ENCODE measurements at regions not wholly inside any gene's neighbourhood (a gene's known extent, or its start where the extent isn't known, plus 50 kb on each side); places are given as distances from the start of the nearest gene placed in this dataset.
"Not testable (repeated sequence)": the region's sequence is repeated elsewhere in the genome, so short reads cannot be mapped to it uniquely, and the experiment has no call there.

DNA sequence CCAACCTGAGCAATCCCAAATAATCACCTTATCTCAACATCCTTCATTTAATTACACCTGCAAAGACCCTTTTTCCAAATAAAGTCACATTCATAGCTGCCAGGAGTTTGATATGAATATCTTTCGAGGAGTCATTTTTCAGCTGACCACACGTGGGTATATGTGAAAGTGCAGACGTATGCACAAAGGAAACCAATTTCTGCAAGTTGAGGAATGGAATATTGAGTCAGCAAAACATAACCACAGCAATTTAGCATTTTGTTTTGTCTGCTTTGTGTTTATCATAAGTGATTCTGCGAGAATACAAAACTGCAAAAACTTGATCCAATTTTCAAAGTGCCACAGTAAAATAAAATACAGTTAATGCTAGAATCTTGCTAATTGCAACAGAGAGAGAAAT, 295.9 kb downstream of the SUCLA2 start:
- no peak for DNase-seq

DNA sequence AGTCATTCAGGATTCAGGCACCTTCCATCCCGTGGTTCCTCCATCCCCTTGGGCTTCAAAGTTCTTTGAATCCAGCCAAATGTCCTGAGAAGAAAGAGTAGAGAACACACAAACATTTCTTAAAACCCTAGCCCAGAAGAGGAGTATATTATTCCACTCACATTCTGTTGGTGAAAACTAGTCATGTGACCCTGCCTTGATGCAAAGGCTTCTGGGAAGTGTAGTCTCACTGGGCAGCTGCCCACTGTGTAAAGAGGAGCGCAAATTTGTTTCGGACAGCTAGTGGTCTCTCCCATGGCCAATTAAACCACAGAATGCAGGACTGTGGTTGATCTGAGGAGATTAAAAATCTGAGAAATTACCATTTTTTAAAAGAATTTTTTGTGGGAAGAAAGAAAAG, 304.4 kb downstream of the SUCLA2 start:
- DNase-seq: no peak

DNA sequence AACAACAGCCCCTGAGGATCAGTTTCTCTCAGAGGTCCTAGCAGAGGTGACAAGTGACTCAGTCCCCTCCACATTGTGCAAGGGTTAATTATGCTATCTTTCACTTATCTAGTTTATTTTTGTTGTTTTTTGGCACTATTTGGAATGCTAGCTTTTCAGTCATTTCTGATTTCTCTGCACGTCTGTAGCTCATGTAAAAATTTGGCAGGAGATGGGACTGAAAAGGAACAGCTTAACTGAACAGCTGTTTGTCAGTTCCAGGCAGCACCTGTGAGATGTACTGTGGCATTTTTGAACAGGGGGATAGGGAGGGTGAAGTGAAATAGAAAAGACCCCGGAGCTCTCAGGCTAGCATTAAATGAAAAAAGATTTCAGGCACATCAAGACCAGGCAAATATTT, 313.5 kb downstream of the SUCLA2 start:
- no peak for DNase-seq

DNA sequence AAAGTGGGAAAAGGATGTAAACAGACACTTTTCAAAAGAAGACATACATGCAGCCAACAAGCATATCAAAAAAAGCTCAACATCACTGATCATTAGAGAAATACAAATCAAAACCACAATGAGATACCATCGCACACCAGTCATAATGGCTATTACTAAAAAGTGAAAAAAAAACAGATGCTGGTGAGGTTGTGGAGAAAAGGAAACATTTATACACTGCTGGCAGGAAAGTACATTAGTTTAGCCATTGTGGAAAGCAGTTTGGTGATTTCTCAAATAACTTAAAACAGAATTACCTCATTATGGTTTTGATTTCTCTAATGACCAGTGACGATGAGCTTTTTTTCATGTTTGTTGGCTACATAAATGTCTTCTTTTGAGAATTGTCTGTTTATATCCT, 315.9 kb downstream of the SUCLA2 start:
- not testable (repeated sequence) for DNase-seq

DNA sequence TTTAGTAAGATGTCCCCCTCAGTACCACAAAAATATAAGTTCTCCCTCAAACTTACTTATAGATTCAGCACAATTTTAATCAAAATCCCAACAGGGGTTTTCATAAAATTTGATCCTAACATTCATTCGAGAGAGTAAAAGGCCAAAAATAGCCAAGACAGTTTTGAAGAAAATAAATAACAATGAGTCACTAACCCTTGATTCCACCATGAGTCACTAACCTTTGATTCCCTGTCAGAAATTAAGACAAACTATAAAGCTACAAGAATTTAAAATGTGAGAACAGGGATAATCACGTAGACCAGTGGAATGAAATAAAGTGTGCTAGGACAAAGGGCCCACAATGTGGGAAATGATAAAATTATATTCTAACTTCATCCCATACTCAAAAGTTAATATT, 320.3 kb downstream of the SUCLA2 start:
- no peak for DNase-seq

DNA sequence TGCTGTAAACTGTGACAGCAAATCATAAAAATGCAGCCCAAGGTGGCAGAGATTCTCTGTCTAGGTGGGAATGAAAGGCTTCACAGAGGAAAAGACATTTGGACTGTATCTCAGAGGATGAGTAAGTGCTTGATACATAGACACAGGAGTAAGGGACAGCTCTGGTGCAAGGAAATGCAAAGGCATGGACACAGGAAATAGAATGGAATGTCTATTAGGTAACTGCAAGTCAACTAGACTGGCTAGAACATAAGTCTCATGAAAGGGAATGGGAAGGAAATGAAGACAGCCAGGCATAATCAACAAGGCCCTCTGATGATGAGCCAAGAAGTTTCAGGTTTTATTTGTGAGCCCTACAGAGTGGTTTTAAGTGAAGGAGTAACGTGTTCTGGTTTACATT, 321.7 kb downstream of the SUCLA2 start:
- no peak for DNase-seq

DNA sequence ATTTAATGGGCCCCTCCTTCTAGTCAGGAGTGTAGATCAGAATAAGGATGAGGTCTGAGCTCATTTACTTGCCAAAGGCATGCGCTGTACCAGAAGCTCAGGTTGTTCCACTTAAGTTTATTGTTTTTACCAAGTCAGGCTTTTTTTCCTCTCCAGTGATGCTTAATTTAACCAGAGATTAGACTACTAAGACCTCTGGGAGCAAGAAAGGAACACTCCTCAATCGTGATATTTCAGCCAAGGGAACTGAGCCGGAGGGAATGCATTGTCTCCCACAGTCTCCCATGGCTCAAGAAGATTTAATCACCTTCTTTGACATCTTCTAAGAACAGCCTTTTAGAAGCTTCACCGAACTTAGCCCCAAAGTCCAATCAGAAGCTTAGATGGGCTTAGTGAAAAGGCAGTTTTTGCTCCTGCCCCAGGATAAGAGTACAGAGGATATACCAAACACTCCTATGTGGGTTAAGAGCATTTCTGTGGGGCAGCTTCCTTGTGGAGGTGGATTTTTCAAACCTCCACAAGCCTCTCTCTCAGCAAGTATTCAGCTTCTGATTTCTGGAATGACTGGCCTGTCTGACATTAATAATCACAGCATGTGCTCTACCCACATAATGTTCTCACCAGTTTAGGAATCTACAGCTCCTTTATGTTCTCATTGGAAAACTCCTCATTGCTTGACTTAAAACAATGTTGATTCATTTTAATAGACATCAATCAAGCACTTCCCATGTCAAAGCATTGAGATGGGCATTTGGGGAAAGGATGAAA, 322.7 kb downstream of the SUCLA2 start:
- no peak for DNase-seq

DNA sequence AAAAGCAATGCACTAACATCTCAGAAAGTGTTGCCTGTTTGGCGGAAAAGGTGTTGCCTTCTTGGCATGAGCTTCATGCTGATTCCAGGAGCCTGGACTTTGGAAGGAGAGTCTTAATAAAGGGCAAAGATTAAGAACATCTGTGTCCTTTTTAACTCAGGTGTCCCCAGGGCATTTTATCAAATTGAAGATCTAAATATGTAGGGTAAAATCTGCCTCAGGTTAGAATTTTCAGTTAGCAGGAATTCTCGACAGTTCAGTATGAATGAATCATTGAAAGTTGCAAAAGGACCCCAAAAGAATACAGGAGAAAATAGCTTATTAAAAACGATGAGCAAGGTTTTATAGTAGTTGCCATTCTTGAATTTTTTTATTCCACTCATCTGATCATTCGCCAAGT, 325.2 kb downstream of the SUCLA2 start:
- no peak for DNase-seq

DNA sequence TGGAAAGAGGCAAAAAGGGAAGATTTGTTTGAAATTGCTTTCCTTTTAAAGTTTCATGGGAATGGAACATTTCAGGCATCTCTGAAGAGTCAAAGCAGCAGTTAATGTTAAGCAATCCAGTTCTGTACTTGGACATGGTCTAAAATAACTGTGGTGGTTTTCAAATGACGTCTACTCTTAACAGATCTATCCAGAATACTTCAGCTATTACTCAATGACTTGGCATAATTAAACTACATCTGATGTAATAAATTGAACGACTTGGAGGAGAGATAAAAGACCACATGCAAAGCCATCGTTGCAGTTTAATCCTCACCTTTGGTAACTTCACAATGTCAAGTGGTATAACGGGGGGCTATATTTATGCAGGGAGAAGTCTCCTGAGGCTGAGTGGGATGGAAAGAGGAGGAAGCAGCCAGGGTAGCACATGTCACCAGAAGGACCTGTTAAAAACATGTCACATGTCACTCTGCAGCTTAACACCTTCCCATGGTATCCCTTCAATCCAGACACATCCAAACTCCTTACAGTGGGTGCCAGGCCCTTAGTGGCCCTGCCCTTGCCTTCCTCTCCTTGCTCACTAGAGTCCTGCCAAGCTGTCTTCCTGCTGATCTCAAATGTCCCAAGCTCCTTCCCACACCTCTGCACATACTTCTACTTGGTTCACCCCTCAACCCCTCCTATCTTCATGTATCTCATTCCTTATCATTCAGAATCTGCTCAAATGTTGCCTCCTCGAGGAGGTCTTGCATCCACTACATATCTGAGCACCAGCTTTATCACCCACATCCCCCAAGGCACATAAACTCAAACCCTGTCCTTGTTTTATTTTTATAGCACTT, 327.8 kb downstream of the SUCLA2 start:
- no peak for DNase-seq

DNA sequence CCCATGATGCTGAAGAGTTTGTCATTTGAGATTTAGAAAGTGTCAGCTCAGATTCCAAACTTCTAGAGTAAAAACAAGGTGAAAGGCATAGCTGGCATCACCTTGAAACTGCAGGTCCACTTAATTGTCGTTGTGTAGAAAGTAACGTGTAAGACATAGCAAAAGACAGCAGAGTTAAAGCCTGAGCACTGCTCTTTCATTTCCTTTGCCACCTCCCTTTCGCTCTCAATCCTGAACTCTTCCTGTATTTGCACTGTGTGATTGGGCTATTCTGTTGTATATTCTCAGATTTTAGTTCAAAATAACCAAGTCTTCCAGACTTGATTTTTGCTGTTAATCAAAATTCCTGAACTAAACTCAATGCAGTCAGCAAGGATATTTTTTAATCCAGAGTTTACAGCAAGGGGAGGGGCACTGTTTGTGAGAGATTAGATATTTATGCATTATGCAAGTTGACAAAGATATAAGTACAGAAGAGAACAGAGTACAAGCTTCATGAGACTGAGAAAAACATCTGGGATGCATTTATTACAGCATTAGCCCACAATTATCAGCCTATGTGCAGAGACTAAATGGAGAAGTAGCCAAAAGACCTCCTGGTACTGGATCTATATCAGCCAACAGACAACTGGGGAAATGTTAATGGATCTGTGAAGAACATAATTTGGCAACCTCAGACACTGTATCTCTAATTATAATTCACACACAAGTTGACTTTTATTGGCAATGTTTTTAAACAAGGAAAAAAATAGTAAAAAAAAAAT, 328.6 kb downstream of the SUCLA2 start:
- DNase-seq: no peak

DNA sequence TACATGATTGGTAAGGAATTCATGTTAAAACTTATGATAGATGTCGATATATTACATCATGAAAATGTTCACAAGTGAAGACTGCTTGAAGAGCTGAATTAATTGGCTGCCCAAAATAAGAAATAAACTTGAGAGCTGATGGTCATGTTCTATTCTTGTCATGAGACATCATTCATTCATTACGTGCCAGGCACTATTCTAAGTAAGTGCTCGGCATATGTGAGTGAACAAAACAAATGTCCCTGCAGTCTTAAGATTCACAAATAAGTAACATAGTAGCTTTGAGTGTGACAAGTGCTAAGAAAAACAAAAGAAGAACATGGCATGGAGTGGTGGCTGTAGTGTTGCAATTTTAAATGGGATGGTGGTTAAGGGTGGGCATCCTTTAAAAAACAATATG, 329.3 kb downstream of the SUCLA2 start:
- no peak for DNase-seq

DNA sequence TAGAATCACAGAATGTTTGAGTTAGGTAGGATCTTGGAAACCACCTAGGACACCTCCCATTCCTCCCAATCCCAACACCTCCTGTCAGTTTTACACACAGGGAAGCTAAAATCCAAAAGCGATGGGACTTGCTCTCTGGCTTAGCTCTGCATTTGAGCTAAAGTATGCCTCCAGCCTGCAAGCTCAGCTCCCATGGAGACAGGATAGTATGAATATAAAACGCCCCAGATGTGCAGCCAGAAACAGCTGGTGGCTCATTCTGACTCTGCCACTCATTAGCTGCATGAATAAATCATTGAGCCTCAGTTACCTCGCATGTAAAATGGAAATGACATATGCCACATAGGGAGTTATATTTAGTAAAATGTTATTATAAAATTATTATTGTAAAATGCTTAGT, 336.0 kb downstream of the SUCLA2 start:
- DNase-seq: no peak

DNA sequence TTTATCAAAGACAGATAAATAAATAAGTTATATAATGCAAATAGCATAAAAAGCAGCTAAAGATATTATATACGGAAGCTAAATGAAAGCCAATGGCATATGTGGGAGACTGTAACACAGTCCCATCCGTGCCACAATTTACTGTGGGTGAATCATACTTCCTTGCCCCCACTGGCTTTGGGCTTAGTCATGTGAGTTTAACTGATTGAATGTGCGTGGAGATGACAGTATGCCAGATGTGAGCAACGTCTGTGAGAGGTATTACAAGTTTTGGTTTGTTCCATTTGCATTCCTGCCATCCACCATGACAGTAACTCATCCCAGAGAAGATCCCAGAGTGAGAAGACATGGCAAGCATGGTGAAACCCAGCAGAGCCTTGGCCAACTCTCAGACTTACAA, 340.0 kb downstream of the SUCLA2 start:
- no peak for DNase-seq

DNA sequence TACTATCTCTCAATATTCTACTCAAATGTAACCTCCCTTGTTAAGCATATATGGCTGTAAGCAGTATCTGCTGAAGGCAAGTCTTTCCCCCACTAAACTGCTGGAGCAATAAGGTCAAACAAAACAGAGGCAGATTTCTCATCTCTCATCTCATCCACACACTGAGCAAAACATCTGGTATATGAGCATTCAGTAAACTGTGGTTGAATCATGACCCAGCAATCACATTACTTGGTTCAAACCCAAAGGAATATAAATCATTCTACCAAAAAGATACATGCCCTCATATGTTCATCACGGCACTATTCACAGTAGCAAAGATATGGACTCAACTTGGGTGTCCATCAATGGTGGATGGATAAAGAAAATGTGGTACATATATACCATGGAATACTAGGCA, 344.4 kb downstream of the SUCLA2 start:
- DNase-seq: no peak

DNA sequence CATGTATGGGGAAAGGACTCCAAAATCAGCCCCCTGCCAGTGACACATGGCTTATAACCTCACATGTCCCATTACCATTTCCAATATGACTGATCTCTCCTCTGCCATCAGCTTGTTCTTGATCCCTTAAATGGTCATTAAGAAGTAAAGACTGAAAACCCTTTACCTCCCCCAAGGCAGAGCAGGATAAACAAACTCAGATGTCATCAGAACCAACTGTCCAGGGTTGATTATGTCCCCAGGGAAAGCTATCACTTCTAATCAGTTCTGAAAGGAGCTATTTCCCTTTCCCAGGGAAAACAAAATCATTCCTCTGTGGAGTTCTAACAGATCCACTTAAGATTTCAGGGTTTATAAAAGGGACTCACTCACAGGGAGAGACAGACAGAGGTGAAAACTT, 350.9 kb downstream of the SUCLA2 start:
- no peak for DNase-seq

DNA sequence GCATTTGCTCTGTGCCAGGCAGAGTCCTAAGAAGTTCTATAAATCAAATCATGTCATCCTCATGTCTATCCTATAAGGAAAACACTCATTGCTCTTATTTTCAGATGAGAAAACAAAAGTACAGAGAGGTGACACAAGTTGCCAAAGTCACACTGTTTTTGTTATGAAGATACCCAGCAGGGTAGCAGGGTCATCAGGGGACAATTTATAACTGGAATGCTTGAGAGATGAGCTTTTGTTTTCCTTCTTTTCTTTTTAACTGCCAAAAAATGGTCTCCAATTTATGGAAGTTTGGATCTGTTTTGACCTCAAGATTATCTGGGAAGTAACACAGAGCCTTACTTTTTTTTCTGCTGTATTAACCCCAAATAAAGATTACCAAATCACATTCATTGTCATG, 354.1 kb downstream of the SUCLA2 start:
- no peak for DNase-seq

DNA sequence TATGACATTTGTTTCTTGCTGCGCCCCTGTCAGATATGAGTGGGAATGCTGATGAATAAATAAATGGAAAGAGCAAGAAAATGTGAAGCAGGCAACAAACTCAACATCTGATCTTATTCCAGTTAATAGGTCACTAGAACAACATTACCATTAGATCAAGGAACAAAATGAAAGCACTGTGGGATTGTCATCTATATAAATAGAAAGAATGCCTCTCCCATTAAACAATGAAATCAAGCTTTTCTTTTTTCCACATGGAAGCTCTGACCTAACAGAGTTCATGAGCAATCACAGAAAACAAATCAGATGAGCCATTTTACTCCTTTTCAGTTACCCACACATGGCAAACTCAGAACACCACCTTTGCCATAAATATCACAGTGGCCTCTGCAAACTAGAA, 354.8 kb downstream of the SUCLA2 start:
- DNase-seq: no peak

DNA sequence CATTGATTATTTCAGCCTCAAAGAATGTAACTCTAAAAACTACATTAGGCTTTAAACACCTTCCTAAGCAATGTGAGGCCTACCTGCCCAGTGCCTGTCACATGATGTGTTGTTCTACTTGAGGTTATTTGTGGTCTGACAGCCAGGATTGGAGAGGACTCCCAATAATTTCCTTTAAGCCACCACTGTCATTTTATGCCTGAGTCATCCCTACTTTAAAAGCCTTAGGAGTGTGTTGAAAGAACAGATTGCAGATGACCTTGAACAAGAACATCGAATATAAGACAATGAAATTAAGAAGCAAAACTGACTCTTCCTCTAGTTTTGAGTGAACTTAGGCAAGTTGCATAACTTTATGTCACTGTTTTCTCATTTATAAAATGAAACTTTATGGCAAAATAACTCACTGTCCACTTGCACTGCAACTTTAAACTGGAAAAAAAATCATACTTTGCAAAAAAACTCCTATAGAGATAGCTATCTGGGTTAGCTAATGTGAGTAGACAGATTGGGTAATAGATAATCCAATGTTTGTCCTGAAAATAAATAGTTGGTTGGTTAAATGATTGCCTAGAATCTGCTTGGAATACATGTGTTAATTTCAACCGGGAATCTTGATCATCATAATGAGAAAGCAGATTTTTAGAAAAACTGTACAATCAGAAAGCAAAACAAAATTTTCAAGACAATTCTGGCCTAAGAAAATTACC, 361.2 kb downstream of the SUCLA2 start:
- DNase-seq: no peak

DNA sequence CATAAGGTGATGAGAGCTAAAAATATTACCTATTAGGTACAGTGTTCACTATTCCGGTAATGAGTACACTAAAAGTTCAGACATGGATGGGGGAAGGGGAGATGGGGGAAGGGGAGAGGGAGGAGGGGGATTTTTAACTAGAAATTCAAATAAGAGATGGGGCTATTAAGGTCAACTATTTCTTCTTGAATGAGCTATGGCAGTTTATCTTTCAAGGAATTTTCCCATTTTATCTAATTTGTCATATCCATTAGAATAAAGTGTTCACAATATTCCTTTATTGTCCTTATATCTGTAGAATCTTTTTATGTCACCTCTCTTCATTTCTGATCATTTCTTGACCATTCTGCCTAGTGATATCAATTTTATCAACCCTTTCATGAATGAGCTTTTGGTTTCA, 362.4 kb downstream of the SUCLA2 start:
- no peak for DNase-seq

DNA sequence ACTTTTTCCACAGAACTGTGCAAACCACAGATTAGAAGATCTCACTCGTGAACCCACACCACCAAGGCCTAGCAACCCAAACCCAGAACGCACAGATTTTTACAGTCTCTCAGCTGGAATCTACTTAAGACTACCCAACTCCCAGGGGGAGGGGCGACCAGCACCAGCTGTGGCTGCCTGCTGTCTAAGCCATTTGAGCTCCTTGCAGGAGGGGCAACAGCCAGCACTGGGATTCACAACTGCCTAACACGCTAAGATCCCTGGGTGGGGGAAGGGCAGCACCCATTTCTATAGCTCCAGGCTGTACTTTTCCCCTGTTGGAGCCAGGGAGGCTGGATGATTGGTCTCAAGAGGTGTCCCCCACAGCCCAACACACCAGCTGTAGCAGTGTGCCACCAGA, 368.8 kb downstream of the SUCLA2 start:
- DNase-seq: no peak

DNA sequence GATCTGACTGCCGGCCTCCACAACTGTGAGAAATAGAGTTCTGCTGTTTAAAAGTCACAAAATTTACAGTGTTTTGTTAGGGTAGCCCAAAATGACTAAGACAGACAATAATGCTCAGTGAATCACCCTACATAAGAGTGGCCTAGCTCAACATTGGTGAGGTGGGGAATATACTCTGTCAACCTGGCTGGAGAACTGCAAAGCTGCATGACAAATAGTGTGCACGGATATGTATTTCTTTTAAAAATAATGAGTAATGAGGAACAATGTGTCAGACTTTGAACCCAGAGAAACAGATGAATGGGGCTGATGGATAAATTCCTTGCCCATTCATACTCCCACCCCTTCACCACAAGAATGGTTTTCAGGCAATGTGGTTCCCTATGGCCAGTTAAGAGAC, 372.4 kb downstream of the SUCLA2 start:
- DNase-seq: no peak

DNA sequence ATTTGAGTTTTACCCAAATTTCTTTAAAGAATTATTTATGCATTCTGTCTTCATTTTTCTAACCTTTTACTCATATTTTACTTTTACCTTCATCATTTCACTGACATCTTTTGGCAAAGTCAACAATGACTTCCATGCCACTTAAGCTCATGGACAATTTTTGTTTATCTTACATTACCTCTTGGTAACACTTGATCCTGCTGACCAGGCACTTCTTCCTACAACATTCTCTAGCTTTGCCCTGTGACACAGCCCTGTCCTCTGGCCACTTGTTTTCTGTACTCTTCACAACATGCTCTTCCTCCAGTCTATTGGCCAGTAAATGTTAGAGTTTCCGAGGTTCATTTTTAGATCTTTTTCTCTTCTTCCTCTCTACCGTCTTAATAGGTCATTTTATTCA, 377.2 kb downstream of the SUCLA2 start:
- DNase-seq: no peak

All from hypothalamus (tissue), 51 donors.